ENCODE measurements at regions not wholly inside any gene's neighbourhood (a gene's known extent, or its start where the extent isn't known, plus 50 kb on each side); places are given as distances from the start of the nearest gene placed in this dataset.

DNA sequence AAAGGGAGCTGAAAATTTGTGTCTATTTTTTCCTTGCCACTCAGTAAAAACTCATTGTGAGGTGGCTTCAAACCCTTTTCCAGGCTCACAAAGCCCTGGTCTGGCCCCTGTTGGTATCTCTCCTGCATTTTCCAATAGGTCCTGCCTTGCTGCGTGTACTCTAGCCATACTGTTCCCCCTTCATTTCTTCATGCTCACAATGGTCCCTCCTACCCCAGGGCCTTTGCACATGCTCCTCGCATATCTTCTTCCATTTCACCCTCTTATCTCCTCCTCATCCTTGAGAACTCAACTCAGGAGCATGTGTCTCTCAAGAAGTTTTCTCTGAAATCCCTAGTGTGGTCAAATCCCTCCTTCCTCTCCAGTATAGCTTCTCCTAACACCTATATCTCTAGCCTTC lies 186.6 kb downstream of the MBOAT1 start:
- H3K4me1 ChIP-seq (ENCODE audit: insufficient read depth, low read length): no peaks in the 10 kb centered on the region

GRCh38 chr6:20028143-20028542 lies 184.1 kb downstream of the MBOAT1 start:
- H3K27me3 ChIP-seq (ENCODE audit: insufficient read depth, low read length): no peaks in the 10 kb centered on the region
- no peaks in the 10 kb centered on the region for H3K36me3 ChIP-seq (ENCODE audit: insufficient read depth, low read length)
- no peak overlapping the region for H3K4me2 ChIP-seq (ENCODE audit: insufficient read depth, low read length)
- H4K20me1 ChIP-seq (ENCODE audit: insufficient read depth, low read length): no peaks in the 10 kb centered on the region
- H2AFZ ChIP-seq (ENCODE audit: low read length): no peak overlapping the region
- H3K27ac ChIP-seq (ENCODE audit: low read depth, low read length): no peak overlapping the region
- TF ChIP-seq, protein P1, sequence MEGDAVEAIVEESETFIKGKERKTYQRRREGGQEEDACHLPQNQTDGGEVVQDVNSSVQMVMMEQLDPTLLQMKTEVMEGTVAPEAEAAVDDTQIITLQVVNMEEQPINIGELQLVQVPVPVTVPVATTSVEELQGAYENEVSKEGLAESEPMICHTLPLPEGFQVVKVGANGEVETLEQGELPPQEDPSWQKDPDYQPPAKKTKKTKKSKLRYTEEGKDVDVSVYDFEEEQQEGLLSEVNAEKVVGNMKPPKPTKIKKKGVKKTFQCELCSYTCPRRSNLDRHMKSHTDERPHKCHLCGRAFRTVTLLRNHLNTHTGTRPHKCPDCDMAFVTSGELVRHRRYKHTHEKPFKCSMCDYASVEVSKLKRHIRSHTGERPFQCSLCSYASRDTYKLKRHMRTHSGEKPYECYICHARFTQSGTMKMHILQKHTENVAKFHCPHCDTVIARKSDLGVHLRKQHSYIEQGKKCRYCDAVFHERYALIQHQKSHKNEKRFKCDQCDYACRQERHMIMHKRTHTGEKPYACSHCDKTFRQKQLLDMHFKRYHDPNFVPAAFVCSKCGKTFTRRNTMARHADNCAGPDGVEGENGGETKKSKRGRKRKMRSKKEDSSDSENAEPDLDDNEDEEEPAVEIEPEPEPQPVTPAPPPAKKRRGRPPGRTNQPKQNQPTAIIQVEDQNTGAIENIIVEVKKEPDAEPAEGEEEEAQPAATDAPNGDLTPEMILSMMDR (IDR thresholded peaks at IDR 0.05; ENCODE audit: extremely low read depth, low read depth, low read length): no peak
- H3K4me1 ChIP-seq (ENCODE audit: insufficient read depth, low read length): no peaks in the 10 kb centered on the region
- H3K4me3 ChIP-seq (ENCODE audit: insufficient read depth, low read length): no peak overlapping the region
- DNase-seq (ENCODE audit: insufficient read length, low spot score, missing footprints): no peak
- H3K9me3 ChIP-seq (ENCODE audit: low read depth, low read length): peaks cover 5% of the 10 kb centered on the region
- no peaks in the 10 kb centered on the region for H3K79me2 ChIP-seq (ENCODE audit: insufficient read depth, low read length)

More for the DNA sequence above, 186.6 kb downstream of the MBOAT1 start:
- no peak overlapping the region for H3K4me2 ChIP-seq (ENCODE audit: insufficient read depth, low read length)
- H2AFZ ChIP-seq (ENCODE audit: low read length): no peak overlapping the region
- H3K36me3 ChIP-seq (ENCODE audit: insufficient read depth, low read length): no peaks in the 10 kb centered on the region
- no peaks in the 10 kb centered on the region for H3K27me3 ChIP-seq (ENCODE audit: insufficient read depth, low read length)
- no peaks in the 10 kb centered on the region for H3K79me2 ChIP-seq (ENCODE audit: insufficient read depth, low read length)
- peaks cover 2% of the 10 kb centered on the region for H3K9me3 ChIP-seq (ENCODE audit: low read depth, low read length)
- no peak overlapping the region for H3K4me3 ChIP-seq (ENCODE audit: insufficient read depth, low read length)
- no peaks in the 10 kb centered on the region for H4K20me1 ChIP-seq (ENCODE audit: insufficient read depth, low read length)
- no peak for DNase-seq (ENCODE audit: insufficient read length, low spot score, missing footprints)
- TF ChIP-seq, protein P1 (IDR thresholded peaks at IDR 0.05; ENCODE audit: extremely low read depth, low read depth, low read length): no peak
- no peak overlapping the region for H3K27ac ChIP-seq (ENCODE audit: low read depth, low read length)

DNA sequence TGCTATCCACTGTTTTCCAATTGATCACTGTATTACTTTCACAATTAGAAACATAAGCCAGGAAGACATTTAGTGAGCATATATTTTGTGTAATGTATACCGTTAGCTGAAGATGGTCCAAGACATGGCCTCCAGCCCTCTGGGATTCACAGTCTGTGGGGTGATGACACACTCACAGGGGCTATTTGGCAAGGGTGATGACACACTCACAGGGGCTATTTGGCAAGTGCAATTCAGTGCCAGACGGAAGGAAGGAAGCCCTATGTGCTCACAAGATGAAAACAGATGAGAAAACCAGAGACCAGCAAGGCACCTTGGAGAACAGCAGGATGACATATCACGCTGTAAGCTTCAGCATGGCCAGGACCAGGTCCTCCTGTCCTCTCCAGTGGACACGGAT lies 183.7 kb downstream of the MBOAT1 start:
- Histone ChIP-seq H3K27me3 (ENCODE audit: insufficient read depth, low read length) (no peaks in the 10 kb centered on the region), H3K27ac (ENCODE audit: low read depth, low read length) (no peak overlapping the region), H4K20me1 (ENCODE audit: insufficient read depth, low read length) (no peaks in the 10 kb centered on the region), H3K36me3 (ENCODE audit: insufficient read depth, low read length) (no peaks in the 10 kb centered on the region), H2AFZ (ENCODE audit: low read length) (no peak overlapping the region), H3K4me3 (ENCODE audit: insufficient read depth, low read length) (no peak overlapping the region), H3K4me1 (ENCODE audit: insufficient read depth, low read length) (no peaks in the 10 kb centered on the region), H3K9me3 (ENCODE audit: low read depth, low read length) (peaks cover 5% of the 10 kb centered on the region), H3K79me2 (ENCODE audit: insufficient read depth, low read length) (no peaks in the 10 kb centered on the region), H3K4me2 (ENCODE audit: insufficient read depth, low read length) (no peak overlapping the region)
- TF ChIP-seq, protein P1 (IDR thresholded peaks at IDR 0.05; ENCODE audit: extremely low read depth, low read depth, low read length): no peak
- no peak for DNase-seq (ENCODE audit: insufficient read length, low spot score, missing footprints)

GRCh38 chr6:20029979-20030378 lies 182.3 kb downstream of the MBOAT1 start:
- Histone ChIP-seq H3K27ac (ENCODE audit: low read depth, low read length) (no peak overlapping the region), H4K20me1 (ENCODE audit: insufficient read depth, low read length) (no peaks in the 10 kb centered on the region), H3K36me3 (ENCODE audit: insufficient read depth, low read length) (no peaks in the 10 kb centered on the region), H3K4me2 (ENCODE audit: insufficient read depth, low read length) (no peak overlapping the region), H3K9me3 (ENCODE audit: low read depth, low read length) (peaks cover 5% of the 10 kb centered on the region), H3K4me3 (ENCODE audit: insufficient read depth, low read length) (no peak overlapping the region), H3K79me2 (ENCODE audit: insufficient read depth, low read length) (no peaks in the 10 kb centered on the region), H3K4me1 (ENCODE audit: insufficient read depth, low read length) (no peaks in the 10 kb centered on the region), H3K27me3 (ENCODE audit: insufficient read depth, low read length) (no peaks in the 10 kb centered on the region), H2AFZ (ENCODE audit: low read length) (no peak overlapping the region)
- TF ChIP-seq, protein P1 (IDR thresholded peaks at IDR 0.05; ENCODE audit: extremely low read depth, low read depth, low read length): no peak
- no peak for DNase-seq (ENCODE audit: insufficient read length, low spot score, missing footprints)

Measured in osteoblast (primary cell).